ENCODE measurements at regions not wholly inside any gene's neighbourhood (a gene's known extent, or its start where the extent isn't known, plus 50 kb on each side); places are given as distances from the start of the nearest gene placed in this dataset.

GRCh38 chr16:51752438-51752995 lies 601.4 kb upstream of the SALL1 start:
- TF ChIP-seq CTCF (IDR thresholded peaks at IDR 0.05; ENCODE audit: extremely low read depth in 1 of 2, insufficient read depth in 1 of 2, low read depth in 1 of 2, low read length in 2 of 2) = no peak
- no peak for TF ChIP-seq POLR2A (IDR thresholded peaks at IDR 0.05; ENCODE audit: low read depth, low read length)
- no peak for TF ChIP-seq FOS (IDR thresholded peaks at IDR 0.05; ENCODE audit: borderline replicate concordance, insufficient read depth, low read length)
- no peak for TF ChIP-seq POLR2AphosphoS5 (IDR thresholded peaks at IDR 0.05; ENCODE audit: insufficient read depth, low read depth, low read length)
- TF ChIP-seq EZH2 (IDR thresholded peaks at IDR 0.05; ENCODE audit: borderline replicate concordance, low read depth, low read length, severe bottlenecking) = no peak
- TF ChIP-seq GATA2 (IDR thresholded peaks at IDR 0.05; ENCODE audit: insufficient read depth, insufficient read length, low read depth, low read length) = no peak
- TF ChIP-seq MYC (IDR thresholded peaks at IDR 0.05; ENCODE audit: low read depth, low read length) = no peak
- TF ChIP-seq MAX (IDR thresholded peaks at IDR 0.05; ENCODE audit: insufficient read depth, insufficient read length) = no peak
- no peak for TF ChIP-seq JUN (IDR thresholded peaks at IDR 0.05; ENCODE audit: borderline replicate concordance, insufficient read depth, insufficient read length, low read depth)

All from endothelial cell of umbilical vein (primary cell).